Activated CD4-positive, alpha-beta memory T cell treated with anti-CD3 and anti-CD28 coated beads for 36 hours (primary cell): ENCODE measurements at regions not wholly inside any gene's neighbourhood (a gene's known extent, or its start where the extent isn't known, plus 50 kb on each side); places are given as distances from the start of the nearest gene placed in this dataset.
A peak's percentile ranks its signal among the peaks of the same experiment; 100 is the strongest.

Experiments
- CTCF ChIA-PET: fragments of 350-600 bp; sonication (Branson Sonifier 250); formaldehyde crosslinking; loops from one replicate; lab custom pipeline; 2021; ENCODE audit warnings: antibody characterized with exemption, inconsistent platforms; lab: Charles Lee
- POLR2A ChIA-PET: fragments of 350-600 bp; sonication (Branson Sonifier 250); formaldehyde crosslinking; loops from one replicate; lab custom pipeline; 2021; ENCODE audit warnings: antibody characterized with exemption; lab: Charles Lee
- DNase-seq: peaks from one replicate; pipeline ENCODE4 v3.0.0-alpha.2; 2020
- H3K27ac Mint-ChIP-seq: one replicate; pipeline ENCODE4 v1.8.0; 2021; ENCODE audit warnings: mixed read lengths
- H3K27me3 Mint-ChIP-seq: one replicate; pipeline ENCODE4 v1.8.0; 2021; ENCODE audit warnings: mixed read lengths
- H3K36me3 Mint-ChIP-seq: one replicate; pipeline ENCODE4 v1.8.0; 2021; ENCODE audit warnings: mixed read lengths
- H3K4me1 Mint-ChIP-seq: one replicate; pipeline ENCODE4 v1.8.0; 2021; ENCODE audit warnings: low read depth, mixed read lengths
- H3K4me3 Mint-ChIP-seq: one replicate; pipeline ENCODE4 v1.8.0; 2021; ENCODE audit warnings: mild to moderate bottlenecking, mixed read lengths
- H3K9me3 Mint-ChIP-seq: one replicate; pipeline ENCODE4 v1.8.0; 2021; ENCODE audit warnings: mixed read lengths
- intact Hi-C: fragments of 100-400 bp; cut with micrococcal nuclease; formaldehyde crosslinking; loops from one replicate; pipeline ENCODE4 v1.15.1; 2023

- Mint-ChIP-seq H3K27me3 (no peaks in the 10 kb centered on the region), H3K9me3 (no peaks in the 10 kb centered on the region), H3K36me3 (no peaks in the 10 kb centered on the region), H3K4me1 (no peaks in the 10 kb centered on the region), H3K27ac (no peak overlapping the region), H3K4me3 (no peak overlapping the region)
- DNase-seq = no peak
- ChIA-PET CTCF (no interaction called here), POLR2A (no interaction called here)
- intact Hi-C loops = no loop called here
These were observed 287.9 kb downstream of the SEC61B start for GRCh38 chr9:99509900-99510535.

GRCh38 chr9:99511723-99512122 is 289.6 kb downstream of the SEC61B start:
- intact Hi-C loops = no loop called here
- Mint-ChIP-seq H3K4me3 (no peak overlapping the region), H3K27me3 (peaks cover 4% of the 10 kb centered on the region), H3K36me3 (no peaks in the 10 kb centered on the region), H3K4me1 (peaks cover 4% of the 10 kb centered on the region), H3K9me3 (no peaks in the 10 kb centered on the region), H3K27ac (no peak overlapping the region)
- no peak for DNase-seq
- POLR2A ChIA-PET = no interaction called here
- CTCF ChIA-PET = interaction anchor here (0.6 kb wide), 1 partner anchor 181 kb away, joined by 3 read pairs; no protein-coding TSS in a partner anchor

GRCh38 chr9:99513441-99514112 is 291.5 kb downstream of the SEC61B start:
- no peak for DNase-seq
- Mint-ChIP-seq H3K4me3 (no peak overlapping the region), H3K4me1 (peaks cover 5% of the 10 kb centered on the region), H3K9me3 (no peaks in the 10 kb centered on the region), H3K27me3 (peaks cover 4% of the 10 kb centered on the region), H3K27ac (no peak overlapping the region), H3K36me3 (no peaks in the 10 kb centered on the region)
- POLR2A ChIA-PET = no interaction called here
- intact Hi-C loops = no loop called here
- CTCF ChIA-PET = interaction anchor here (1.1 kb wide), 1 partner anchor 331 kb away, joined by 3 read pairs; no protein-coding TSS in a partner anchor

- intact Hi-C loops = no loop called here
- CTCF ChIA-PET = no interaction called here
- H3K27me3 Mint-ChIP-seq = peaks cover 10% of the 10 kb centered on the region
- no peak overlapping the region for H3K27ac Mint-ChIP-seq
- POLR2A ChIA-PET = no interaction called here
- H3K36me3 Mint-ChIP-seq = no peaks in the 10 kb centered on the region
- peaks cover 5% of the 10 kb centered on the region for H3K4me1 Mint-ChIP-seq
- H3K4me3 Mint-ChIP-seq = no peak overlapping the region
- H3K9me3 Mint-ChIP-seq = no peaks in the 10 kb centered on the region
- DNase-seq = no peak
These were observed 293.0 kb downstream of the SEC61B start for GRCh38 chr9:99515093-99515492.

GRCh38 chr9:99515895-99516656 is 294.0 kb downstream of the SEC61B start:
- Mint-ChIP-seq H3K4me1 (peaks cover 5% of the 10 kb centered on the region), H3K27me3 (peaks cover 12% of the 10 kb centered on the region), H3K27ac (no peak overlapping the region), H3K4me3 (no peak overlapping the region), H3K36me3 (no peaks in the 10 kb centered on the region), H3K9me3 (no peaks in the 10 kb centered on the region)
- POLR2A ChIA-PET = no interaction called here
- CTCF ChIA-PET = interaction anchor here (0.6 kb wide), 1 partner anchor 64 kb away, joined by 3 read pairs; no protein-coding TSS in a partner anchor
- intact Hi-C loops = no loop called here
- DNase-seq = no peak

GRCh38 chr9:99516657-99517049 is 294.6 kb downstream of the SEC61B start:
- POLR2A ChIA-PET = no interaction called here

GRCh38 chr9:99523838-99524237 is 297.8 kb upstream of the NR4A3 start:
- Mint-ChIP-seq H3K9me3 (no peaks in the 10 kb centered on the region), H3K27me3 (peaks cover 17% of the 10 kb centered on the region), H3K4me3 (no peak overlapping the region), H3K4me1 (no peaks in the 10 kb centered on the region), H3K36me3 (no peaks in the 10 kb centered on the region), H3K27ac (no peak overlapping the region)
- intact Hi-C loops = no loop called here
- DNase-seq = no peak
- ChIA-PET CTCF (no interaction called here), POLR2A (no interaction called here)

More at GRCh38 chr9:99516657-99517049, 294.6 kb downstream of the SEC61B start:
- peak; percentile 27 for DNase-seq
- peaks cover 5% of the 10 kb centered on the region for H3K4me1 Mint-ChIP-seq
- H3K27ac Mint-ChIP-seq = no peak overlapping the region
- no peak overlapping the region for H3K4me3 Mint-ChIP-seq
- H3K9me3 Mint-ChIP-seq = no peaks in the 10 kb centered on the region
- CTCF ChIA-PET = interaction anchor here (0.6 kb wide), 1 partner anchor 64 kb away, joined by 3 read pairs; no protein-coding TSS in a partner anchor
- no peaks in the 10 kb centered on the region for H3K36me3 Mint-ChIP-seq
- peaks cover 12% of the 10 kb centered on the region for H3K27me3 Mint-ChIP-seq
- intact Hi-C loops = no loop called here

- Mint-ChIP-seq H3K27ac (no peak overlapping the region), H3K27me3 (peaks cover 2% of the 10 kb centered on the region), H3K9me3 (no peaks in the 10 kb centered on the region), H3K36me3 (no peaks in the 10 kb centered on the region), H3K4me1 (no peaks in the 10 kb centered on the region), H3K4me3 (no peak overlapping the region)
- POLR2A ChIA-PET = no interaction called here
- no peak for DNase-seq
- intact Hi-C loops = no loop called here
- CTCF ChIA-PET = no interaction called here
These were observed 290.4 kb upstream of the NR4A3 start for GRCh38 chr9:99531313-99531712.

GRCh38 chr9:99533421-99533820 is 288.3 kb upstream of the NR4A3 start:
- POLR2A ChIA-PET = no interaction called here
- DNase-seq = no peak
- H3K9me3 Mint-ChIP-seq = no peaks in the 10 kb centered on the region
- peaks cover 3% of the 10 kb centered on the region for H3K27me3 Mint-ChIP-seq
- H3K27ac Mint-ChIP-seq = no peak overlapping the region
- no peaks in the 10 kb centered on the region for H3K36me3 Mint-ChIP-seq
- no peak overlapping the region for H3K4me3 Mint-ChIP-seq
- H3K4me1 Mint-ChIP-seq = no peaks in the 10 kb centered on the region
- CTCF ChIA-PET = no interaction called here
- intact Hi-C loops = no loop called here

GRCh38 chr9:99537996-99538395 is 283.7 kb upstream of the NR4A3 start:
- no peak overlapping the region for H3K4me3 Mint-ChIP-seq
- no peak overlapping the region for H3K27ac Mint-ChIP-seq
- ChIA-PET POLR2A (no interaction called here), CTCF (no interaction called here)
- intact Hi-C loops = no loop called here
- no peaks in the 10 kb centered on the region for H3K36me3 Mint-ChIP-seq
- no peaks in the 10 kb centered on the region for H3K4me1 Mint-ChIP-seq
- peaks cover 5% of the 10 kb centered on the region for H3K27me3 Mint-ChIP-seq
- DNase-seq = no peak
- H3K9me3 Mint-ChIP-seq = no peaks in the 10 kb centered on the region

- Mint-ChIP-seq H3K27ac (no peak overlapping the region), H3K27me3 (peaks cover 2% of the 10 kb centered on the region), H3K9me3 (peaks cover under 1% of the 10 kb centered on the region), H3K4me3 (no peak overlapping the region), H3K36me3 (no peaks in the 10 kb centered on the region), H3K4me1 (no peaks in the 10 kb centered on the region)
- intact Hi-C loops = no loop called here
- ChIA-PET POLR2A (no interaction called here), CTCF (no interaction called here)
- no peak for DNase-seq
These were observed 277.2 kb upstream of the NR4A3 start for GRCh38 chr9:99544526-99544925.

GRCh38 chr9:99549441-99549840 is 272.2 kb upstream of the NR4A3 start:
- DNase-seq = no peak
- CTCF ChIA-PET = interaction anchor here (0.7 kb wide), 1 partner anchor 255 kb away, joined by 3 read pairs; no protein-coding TSS in a partner anchor
- peaks cover 22% of the 10 kb centered on the region for H3K9me3 Mint-ChIP-seq
- H3K36me3 Mint-ChIP-seq = peaks cover under 1% of the 10 kb centered on the region
- no peak overlapping the region for H3K4me3 Mint-ChIP-seq
- intact Hi-C loops = no loop called here
- H3K27me3 Mint-ChIP-seq = peaks cover 21% of the 10 kb centered on the region
- H3K4me1 Mint-ChIP-seq = no peaks in the 10 kb centered on the region
- H3K27ac Mint-ChIP-seq = no peak overlapping the region
- POLR2A ChIA-PET = no interaction called here
